ENCODE measurements at regions not wholly inside any gene's neighbourhood (a gene's known extent, or its start where the extent isn't known, plus 50 kb on each side); places are given as distances from the start of the nearest gene placed in this dataset.

DNA sequence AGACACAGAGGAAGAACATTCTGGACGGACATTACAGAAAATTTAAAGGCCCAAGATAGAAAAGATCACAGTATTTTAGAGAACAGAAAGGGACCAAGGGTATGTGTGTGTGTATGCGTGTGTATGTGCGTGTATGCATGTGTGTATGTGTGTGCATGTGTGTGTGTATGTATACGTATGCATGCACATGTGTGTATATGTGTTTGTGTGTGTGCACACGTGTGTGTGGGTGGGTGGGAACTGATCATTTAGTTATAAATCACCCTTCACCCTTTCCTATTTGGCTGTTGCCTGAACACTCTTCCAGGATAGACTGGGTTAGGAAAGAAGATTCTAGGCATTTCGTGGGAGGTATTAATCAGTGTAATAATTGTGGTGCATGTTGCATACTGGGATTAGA is 634.4 kb downstream of the DHX35 start:
- TF ChIP-seq, protein P1, sequence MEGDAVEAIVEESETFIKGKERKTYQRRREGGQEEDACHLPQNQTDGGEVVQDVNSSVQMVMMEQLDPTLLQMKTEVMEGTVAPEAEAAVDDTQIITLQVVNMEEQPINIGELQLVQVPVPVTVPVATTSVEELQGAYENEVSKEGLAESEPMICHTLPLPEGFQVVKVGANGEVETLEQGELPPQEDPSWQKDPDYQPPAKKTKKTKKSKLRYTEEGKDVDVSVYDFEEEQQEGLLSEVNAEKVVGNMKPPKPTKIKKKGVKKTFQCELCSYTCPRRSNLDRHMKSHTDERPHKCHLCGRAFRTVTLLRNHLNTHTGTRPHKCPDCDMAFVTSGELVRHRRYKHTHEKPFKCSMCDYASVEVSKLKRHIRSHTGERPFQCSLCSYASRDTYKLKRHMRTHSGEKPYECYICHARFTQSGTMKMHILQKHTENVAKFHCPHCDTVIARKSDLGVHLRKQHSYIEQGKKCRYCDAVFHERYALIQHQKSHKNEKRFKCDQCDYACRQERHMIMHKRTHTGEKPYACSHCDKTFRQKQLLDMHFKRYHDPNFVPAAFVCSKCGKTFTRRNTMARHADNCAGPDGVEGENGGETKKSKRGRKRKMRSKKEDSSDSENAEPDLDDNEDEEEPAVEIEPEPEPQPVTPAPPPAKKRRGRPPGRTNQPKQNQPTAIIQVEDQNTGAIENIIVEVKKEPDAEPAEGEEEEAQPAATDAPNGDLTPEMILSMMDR (IDR thresholded peaks at IDR 0.05): no peak
- no peak for TF ChIP-seq EP300 (IDR thresholded peaks at IDR 0.05)
